Colonic mucosa (tissue), 4 donors: ENCODE measurements at regions not wholly inside any gene's neighbourhood (a gene's known extent, or its start where the extent isn't known, plus 50 kb on each side); places are given as distances from the start of the nearest gene placed in this dataset.

Experiments
- DNase-seq: peaks from one replicate; pipeline ENCODE4 v3.0.0-alpha.2; 2020
- H3K27ac ChIP-seq: fragments of 200-600 bp; one replicate; pipeline ENCODE4 v1.8.0; 2021
- H3K27me3 ChIP-seq: fragments of 200-600 bp; one replicate; pipeline ENCODE4 v1.8.0; 2021
- H3K36me3 ChIP-seq: fragments of 200-600 bp; one replicate; pipeline ENCODE4 v1.8.0; 2021
- H3K4me1 ChIP-seq: fragments of 200-600 bp; one replicate; pipeline ENCODE4 v1.8.0; 2021; ENCODE audit warnings: mild to moderate bottlenecking
- H3K4me3 ChIP-seq: fragments of 200-600 bp; one replicate; pipeline ENCODE4 v1.8.0; 2021
- H3K9ac ChIP-seq, 2 donors: one replicate each; pipeline ENCODE4 v1.7.0; 2013; ENCODE audit warnings: control low read depth in 2 of 2, low read depth in 2 of 2, low read length in 2 of 2
- H3K9me3 ChIP-seq: fragments of 200-600 bp; one replicate; pipeline ENCODE4 v1.8.0; 2021
- CTCF ChIP-seq: fragments of 200-600 bp; IDR thresholded peaks from one replicate; pipeline ENCODE4 v1.8.0; 2022; ENCODE audit warnings: antibody characterized with exemption, mild to moderate bottlenecking
- intact Hi-C: fragments of 100-400 bp; cut with DNase I; formaldehyde crosslinking; loops from one replicate; pipeline ENCODE4 v1.14.1; 2022
- donor health status: healthy.
- donor health status: DM: no; HTN: no; CAD: no.
- donor health status: DM: no; HTN: no; CAD: no.

- Histone ChIP-seq H3K27ac (no peak overlapping the region), H3K4me1 (no peaks in the 10 kb centered on the region), H3K4me3 (no peak overlapping the region), H3K36me3 (no peaks in the 10 kb centered on the region), H3K9ac (no peak overlapping the region), H3K27me3 (no peaks in the 10 kb centered on the region), H3K9me3 (no peaks in the 10 kb centered on the region)
- no peak for DNase-seq
- intact Hi-C loops = no loop called here
- no peak for TF ChIP-seq CTCF
These were observed 492.2 kb upstream of the GCFC2 start for GRCh38 chr2:76202866-76203265.

- Histone ChIP-seq H3K9me3 (no peaks in the 10 kb centered on the region), H3K27ac (no peak overlapping the region), H3K36me3 (no peaks in the 10 kb centered on the region), H3K9ac (no peak overlapping the region), H3K4me1 (no peaks in the 10 kb centered on the region), H3K27me3 (no peaks in the 10 kb centered on the region), H3K4me3 (no peak overlapping the region)
- intact Hi-C loops = no loop called here
- TF ChIP-seq CTCF = peak; percentile 73
- peak; percentile 63 for DNase-seq
These were observed 487.2 kb upstream of the GCFC2 start for GRCh38 chr2:76197842-76198448.

GRCh38 chr2:76197428-76197827 is 486.7 kb upstream of the GCFC2 start:
- Histone ChIP-seq H3K9ac (no peak overlapping the region), H3K9me3 (no peaks in the 10 kb centered on the region), H3K27me3 (no peaks in the 10 kb centered on the region), H3K27ac (no peak overlapping the region), H3K4me1 (no peaks in the 10 kb centered on the region), H3K4me3 (no peak overlapping the region), H3K36me3 (no peaks in the 10 kb centered on the region)
- no peak for DNase-seq
- intact Hi-C loops = no loop called here
- TF ChIP-seq CTCF = no peak

GRCh38 chr2:76194031-76194775 is 483.5 kb upstream of the GCFC2 start:
- H3K4me1 ChIP-seq = no peaks in the 10 kb centered on the region
- intact Hi-C loops = no loop called here
- no peaks in the 10 kb centered on the region for H3K27me3 ChIP-seq
- no peak overlapping the region for H3K4me3 ChIP-seq
- DNase-seq = no peak
- no peak overlapping the region for H3K27ac ChIP-seq
- TF ChIP-seq CTCF = no peak
- H3K9me3 ChIP-seq = no peaks in the 10 kb centered on the region
- no peaks in the 10 kb centered on the region for H3K36me3 ChIP-seq
- no peak overlapping the region for H3K9ac ChIP-seq

GRCh38 chr2:76193089-76193488 is 482.4 kb upstream of the GCFC2 start:
- H3K9ac ChIP-seq = no peak overlapping the region
- DNase-seq = no peak
- H3K4me3 ChIP-seq = no peak overlapping the region
- H3K27ac ChIP-seq = no peak overlapping the region
- intact Hi-C loops = no loop called here
- H3K36me3 ChIP-seq = no peaks in the 10 kb centered on the region
- TF ChIP-seq CTCF = no peak
- H3K9me3 ChIP-seq = no peaks in the 10 kb centered on the region
- H3K4me1 ChIP-seq = no peaks in the 10 kb centered on the region
- no peaks in the 10 kb centered on the region for H3K27me3 ChIP-seq
